ENCODE measurements at regions not wholly inside any gene's neighbourhood (a gene's known extent, or its start where the extent isn't known, plus 50 kb on each side); places are given as distances from the start of the nearest gene placed in this dataset.

GRCh38 chr2:222127660-222128059, 171.1 kb downstream of the PAX3 start:
- Mint-ChIP-seq H3K36me3 (ENCODE audit: low read depth) (no peaks in the 10 kb centered on the region), H3K4me3 (no peak overlapping the region), H3K27me3 (ENCODE audit: low read depth, poor library complexity) (peaks cover 8% of the 10 kb centered on the region), H3K9me3 (peaks cover 11% of the 10 kb centered on the region), H3K4me1 (no peaks in the 10 kb centered on the region), H3K27ac (no peak overlapping the region)
- no peak for DNase-seq
- no peak for TF ChIP-seq CTCF (IDR thresholded peaks at IDR 0.05)

- TF ChIP-seq CTCF (IDR thresholded peaks at IDR 0.05) = no peak
- Mint-ChIP-seq H3K4me3 (no peak overlapping the region), H3K27me3 (ENCODE audit: low read depth, poor library complexity) (peaks cover 7% of the 10 kb centered on the region), H3K4me1 (no peaks in the 10 kb centered on the region), H3K36me3 (ENCODE audit: low read depth) (no peaks in the 10 kb centered on the region), H3K27ac (no peak overlapping the region), H3K9me3 (no peaks in the 10 kb centered on the region)
- DNase-seq = no peak
These were observed 177.9 kb downstream of the PAX3 start for GRCh38 chr2:222120933-222121332.

GRCh38 chr2:222115296-222115695, 183.5 kb downstream of the PAX3 start:
- no peak for DNase-seq
- H3K4me1 Mint-ChIP-seq = no peaks in the 10 kb centered on the region
- H3K27me3 Mint-ChIP-seq (ENCODE audit: low read depth, poor library complexity) = peaks cover 3% of the 10 kb centered on the region
- H3K36me3 Mint-ChIP-seq (ENCODE audit: low read depth) = no peaks in the 10 kb centered on the region
- no peaks in the 10 kb centered on the region for H3K9me3 Mint-ChIP-seq
- H3K27ac Mint-ChIP-seq = no peak overlapping the region
- TF ChIP-seq CTCF (IDR thresholded peaks at IDR 0.05) = no peak
- no peak overlapping the region for H3K4me3 Mint-ChIP-seq

GRCh38 chr2:222108957-222109585, 189.7 kb downstream of the PAX3 start:
- no peaks in the 10 kb centered on the region for H3K9me3 Mint-ChIP-seq
- H3K27ac Mint-ChIP-seq = no peak overlapping the region
- peaks cover 14% of the 10 kb centered on the region for H3K4me1 Mint-ChIP-seq
- peaks cover 7% of the 10 kb centered on the region for H3K27me3 Mint-ChIP-seq (ENCODE audit: low read depth, poor library complexity)
- DNase-seq = no peak
- H3K4me3 Mint-ChIP-seq = no peak overlapping the region
- TF ChIP-seq CTCF (IDR thresholded peaks at IDR 0.05) = no peak
- H3K36me3 Mint-ChIP-seq (ENCODE audit: low read depth) = no peaks in the 10 kb centered on the region

GRCh38 chr2:222108497-222108896, 190.3 kb downstream of the PAX3 start:
- no peaks in the 10 kb centered on the region for H3K36me3 Mint-ChIP-seq (ENCODE audit: low read depth)
- H3K4me3 Mint-ChIP-seq = no peak overlapping the region
- no peaks in the 10 kb centered on the region for H3K9me3 Mint-ChIP-seq
- TF ChIP-seq CTCF (IDR thresholded peaks at IDR 0.05) = no peak
- no peak overlapping the region for H3K27ac Mint-ChIP-seq
- H3K4me1 Mint-ChIP-seq = peaks cover 14% of the 10 kb centered on the region
- no peak for DNase-seq
- H3K27me3 Mint-ChIP-seq (ENCODE audit: low read depth, poor library complexity) = peaks cover 7% of the 10 kb centered on the region

GRCh38 chr2:222105046-222105445, 193.8 kb downstream of the PAX3 start:
- peaks cover 36% of the 10 kb centered on the region for H3K4me1 Mint-ChIP-seq
- no peak overlapping the region for H3K27ac Mint-ChIP-seq
- H3K4me3 Mint-ChIP-seq = no peak overlapping the region
- peaks cover 7% of the 10 kb centered on the region for H3K27me3 Mint-ChIP-seq (ENCODE audit: low read depth, poor library complexity)
- no peaks in the 10 kb centered on the region for H3K9me3 Mint-ChIP-seq
- DNase-seq = no peak
- no peak for TF ChIP-seq CTCF (IDR thresholded peaks at IDR 0.05)
- no peaks in the 10 kb centered on the region for H3K36me3 Mint-ChIP-seq (ENCODE audit: low read depth)
